ENCODE measurements at regions not wholly inside any gene's neighbourhood (a gene's known extent, or its start where the extent isn't known, plus 50 kb on each side); places are given as distances from the start of the nearest gene placed in this dataset.

DNA sequence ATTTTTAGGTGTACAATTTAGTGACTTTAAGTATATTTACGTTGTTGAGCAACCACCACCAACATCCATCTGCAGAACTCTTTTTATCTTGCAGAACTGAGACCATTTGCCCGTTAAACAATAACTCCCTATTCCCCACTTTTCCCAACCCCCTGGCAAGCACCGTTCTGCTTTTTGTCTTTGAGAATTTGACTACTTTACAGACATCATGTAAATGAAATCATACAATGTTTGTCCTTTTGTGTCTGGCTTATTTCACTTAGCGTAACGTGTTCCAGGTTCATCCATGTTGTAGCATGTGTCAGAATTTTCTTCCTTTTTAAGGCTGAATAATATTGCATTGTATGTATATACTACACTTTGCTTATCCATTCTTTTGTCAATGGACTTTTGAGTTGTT, 201.5 kb downstream of the DACT1 start:
- TF ChIP-seq POLR2A (IDR thresholded peaks at IDR 0.05), result no peak
- TF ChIP-seq CTCF (IDR thresholded peaks at IDR 0.05), result no peak
- peak in 3 of 4 donors; percentile 31 to 80 (median 73) for TF ChIP-seq POLR2AphosphoS5 (IDR thresholded peaks at IDR 0.05)
